PC-3 (cell line): ENCODE measurements at regions not wholly inside any gene's neighbourhood (a gene's known extent, or its start where the extent isn't known, plus 50 kb on each side); places are given as distances from the start of the nearest gene placed in this dataset.

ENCODE experiments used
- EZH2 ChIP-seq: fragments of 300-600 bp; sonication (generic); IDR thresholded peaks from one replicate; pipeline ENCODE4 v1.6.1; 2017; ENCODE audit warnings: antibody characterized with exemption, mild to moderate bottlenecking, low read length; ENCODE audit not compliant: unreplicated experiment
- EZH2phosphoT487 ChIP-seq: fragments of 300-600 bp; sonication (generic); IDR thresholded peaks from 2 replicates; pipeline ENCODE4 v1.6.1; 2018; ENCODE audit warnings: mild to moderate bottlenecking, antibody characterized with exemption, low read length, borderline replicate concordance

DNA sequence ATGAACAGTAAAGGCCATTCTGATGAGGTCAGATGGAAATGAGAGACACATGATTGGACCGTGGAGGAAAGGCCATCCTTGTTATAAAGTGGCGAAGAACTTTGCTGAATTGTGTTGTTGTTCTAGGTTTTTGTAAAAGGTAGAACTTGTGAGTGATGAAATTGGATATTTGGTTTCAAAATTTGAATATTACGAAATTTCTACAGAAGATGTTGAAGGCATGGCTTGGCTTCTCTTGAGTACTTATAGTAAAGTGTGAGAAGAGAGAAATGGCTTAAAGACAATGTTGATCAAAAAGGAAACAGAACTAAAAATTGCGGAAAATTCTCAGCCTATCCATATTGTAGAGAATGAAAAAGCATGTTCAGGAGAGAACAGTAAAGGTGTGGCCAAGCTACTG is 166.6 kb upstream of the S1PR3 start:
- no peak for TF ChIP-seq EZH2phosphoT487
- TF ChIP-seq EZH2, result no peak
